Bronchial epithelial cell (primary cell): ENCODE measurements at regions not wholly inside any gene's neighbourhood (a gene's known extent, or its start where the extent isn't known, plus 50 kb on each side); places are given as distances from the start of the nearest gene placed in this dataset.
"Not testable (repeated sequence)": the region's sequence is repeated elsewhere in the genome, so short reads cannot be mapped to it uniquely, and the experiment has no call there.

ENCODE experiments used
- DNase-seq: peaks from one replicate; pipeline ENCODE4 v3.0.0-alpha.2; 2010; ENCODE audit warnings: low read depth
- FAIRE-seq: peaks from 2 replicates; lab custom pipeline; 2011; peaks lifted over from hg19 to GRCh38; lab: Jason Lieb, UNC
- H3K27me3 ChIP-seq: 2 replicates; pipeline ENCODE4 v1.5.1; 2011; ENCODE audit warnings: low read length; ENCODE audit not compliant: control insufficient read depth, insufficient read depth
- H3K36me3 ChIP-seq: 2 replicates; pipeline ENCODE4 v1.5.1; 2011; ENCODE audit warnings: low read length; ENCODE audit not compliant: control insufficient read depth, insufficient read depth
- H3K4me3 ChIP-seq: 2 replicates; pipeline ENCODE4 v1.5.1; 2011; ENCODE audit warnings: mild to moderate bottlenecking, low read depth, low read length, control low read depth
- CTCF ChIP-seq: IDR thresholded peaks from 2 replicates; pipeline ENCODE4 v1.5.1; 2011; ENCODE audit warnings: mild to moderate bottlenecking, moderate library complexity, low read length, control low read depth, inconsistent platforms; ENCODE audit not compliant: insufficient read depth, severe bottlenecking

GRCh38 chr7:131819891-131820290 lies 263.5 kb upstream of the PODXL start:
- Histone ChIP-seq H3K27me3 (no peaks in the 10 kb centered on the region), H3K36me3 (no peaks in the 10 kb centered on the region), H3K4me3 (no peak overlapping the region)
- no peak for TF ChIP-seq CTCF
- no peak for DNase-seq
- FAIRE-seq = no peak

GRCh38 chr7:131816391-131817007 lies 260.1 kb upstream of the PODXL start:
- Histone ChIP-seq H3K4me3 (no peak overlapping the region), H3K36me3 (no peaks in the 10 kb centered on the region), H3K27me3 (no peaks in the 10 kb centered on the region)
- DNase-seq (no peak), FAIRE-seq (no peak)
- TF ChIP-seq CTCF = no peak

- FAIRE-seq (no peak), DNase-seq (no peak)
- no peak overlapping the region for H3K4me3 ChIP-seq
- no peak for TF ChIP-seq CTCF
- H3K36me3 ChIP-seq = no peaks in the 10 kb centered on the region
- no peaks in the 10 kb centered on the region for H3K27me3 ChIP-seq
Measured at GRCh38 chr7:131808736-131809135, 252.3 kb upstream of the PODXL start.

- not testable (repeated sequence) for DNase-seq, H3K36me3 ChIP-seq, FAIRE-seq, H3K27me3 ChIP-seq, H3K4me3 ChIP-seq
Measured at GRCh38 chr7:131808156-131808555, 251.7 kb upstream of the PODXL start.

GRCh38 chr7:131803816-131804215 lies 247.4 kb upstream of the PODXL start:
- H3K4me3 ChIP-seq = no peak overlapping the region
- FAIRE-seq (no peak), DNase-seq (no peak)
- no peak for TF ChIP-seq CTCF
- H3K36me3 ChIP-seq = no peaks in the 10 kb centered on the region
- H3K27me3 ChIP-seq = no peaks in the 10 kb centered on the region

- no peak for TF ChIP-seq CTCF
- DNase-seq (no peak), FAIRE-seq (no peak)
- H3K36me3 ChIP-seq = no peaks in the 10 kb centered on the region
- H3K27me3 ChIP-seq = no peaks in the 10 kb centered on the region
- H3K4me3 ChIP-seq = no peak overlapping the region
Measured at GRCh38 chr7:131802195-131802864, 245.9 kb upstream of the PODXL start.
